ENCODE measurements at regions not wholly inside any gene's neighbourhood (a gene's known extent, or its start where the extent isn't known, plus 50 kb on each side); places are given as distances from the start of the nearest gene placed in this dataset.

GRCh38 chr6:156028335-156029131 lies 572.9 kb upstream of the NOX3 start:
- DNase-seq, result no peak

DNA sequence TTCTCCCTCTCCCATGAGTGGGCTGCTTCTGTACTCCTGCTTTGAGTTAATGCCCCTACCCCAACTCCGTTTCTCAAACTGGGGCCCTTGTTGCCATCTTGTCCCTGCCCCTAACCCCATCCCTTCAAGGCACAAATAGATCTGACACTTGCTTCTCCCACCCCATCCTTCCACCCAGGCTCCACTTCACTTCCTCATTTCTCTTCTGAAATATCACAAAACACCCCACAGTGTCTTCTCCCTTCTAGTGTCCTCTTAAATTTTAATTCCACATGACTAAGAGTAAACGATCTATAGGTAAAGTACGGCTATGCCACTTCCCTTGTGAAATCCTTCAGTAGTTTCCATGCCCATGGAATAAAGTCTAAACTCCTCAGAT lies 571.6 kb upstream of the NOX3 start:
- no peak for DNase-seq

- no peak for DNase-seq
Observed at GRCh38 chr6:156026486-156027247, 571.0 kb upstream of the NOX3 start.

DNA sequence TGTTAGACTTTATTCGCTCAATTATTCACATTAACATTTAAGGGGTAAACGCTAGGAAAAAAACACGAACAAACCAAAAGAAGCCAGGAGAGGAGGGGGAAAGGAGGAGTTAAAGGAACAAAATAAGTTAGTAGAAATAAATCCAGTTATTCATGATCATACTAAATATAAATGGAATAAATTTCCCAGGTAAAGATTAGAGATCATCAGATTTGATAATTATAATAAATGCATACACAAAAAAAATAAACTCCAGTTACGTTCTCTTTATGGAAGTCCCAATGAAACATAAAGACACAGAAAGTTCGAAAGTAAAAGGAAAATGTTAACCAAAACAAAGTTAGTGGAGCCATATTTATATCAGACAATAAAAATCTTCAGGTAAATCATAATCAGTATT lies 568.7 kb upstream of the NOX3 start:
- DNase-seq, result no peak

DNA sequence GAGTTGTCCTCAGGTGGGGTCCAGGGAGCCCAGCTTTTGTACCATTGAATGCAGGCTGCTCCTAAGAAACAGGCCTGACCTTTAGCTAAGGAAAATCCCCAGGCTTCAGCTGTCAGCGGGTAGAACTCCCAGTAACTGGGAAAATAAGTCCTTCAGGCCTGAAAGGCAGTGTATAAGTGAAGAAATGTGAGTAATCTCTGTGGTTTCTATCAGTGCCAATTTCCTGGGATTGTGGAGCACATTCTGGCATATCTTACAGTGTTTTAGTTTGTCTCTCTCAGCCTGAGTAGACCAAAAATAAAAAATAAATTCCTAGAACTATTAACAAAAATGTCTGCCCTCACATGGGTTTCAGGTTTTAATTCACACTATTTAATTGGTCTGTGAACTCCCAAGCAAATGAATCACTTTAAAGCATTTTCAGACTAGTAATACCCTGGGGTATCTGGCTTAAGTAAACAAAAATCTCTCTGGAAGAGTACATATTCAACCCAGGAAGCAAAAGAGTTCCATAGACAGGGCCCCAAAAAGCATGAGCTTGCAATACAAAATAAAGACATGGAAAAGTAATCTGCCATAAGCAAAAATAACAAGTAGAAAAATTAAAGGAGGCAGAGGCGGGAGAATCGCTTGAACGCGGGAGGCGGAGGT lies 566.2 kb upstream of the NOX3 start:
- DNase-seq, result no peak

DNA sequence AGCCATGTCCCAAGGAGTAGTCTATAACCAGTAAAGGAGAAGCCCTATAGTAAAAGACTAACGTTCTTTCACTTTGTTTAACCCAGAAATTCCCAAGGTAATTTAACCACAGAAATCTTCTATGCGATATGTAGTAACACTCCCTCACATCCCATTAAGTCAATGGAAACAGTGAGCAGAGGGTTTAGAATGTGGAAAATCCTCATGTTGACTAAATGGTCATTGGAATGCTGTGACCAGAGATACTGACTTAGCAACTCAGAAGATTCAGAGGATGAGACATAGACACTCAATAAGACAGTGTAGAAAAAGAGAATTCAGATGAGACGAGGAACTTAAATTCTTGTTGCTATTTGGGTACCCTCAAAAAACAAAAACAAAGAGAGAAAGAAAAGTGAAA lies 562.2 kb upstream of the NOX3 start:
- DNase-seq, result no peak

DNA sequence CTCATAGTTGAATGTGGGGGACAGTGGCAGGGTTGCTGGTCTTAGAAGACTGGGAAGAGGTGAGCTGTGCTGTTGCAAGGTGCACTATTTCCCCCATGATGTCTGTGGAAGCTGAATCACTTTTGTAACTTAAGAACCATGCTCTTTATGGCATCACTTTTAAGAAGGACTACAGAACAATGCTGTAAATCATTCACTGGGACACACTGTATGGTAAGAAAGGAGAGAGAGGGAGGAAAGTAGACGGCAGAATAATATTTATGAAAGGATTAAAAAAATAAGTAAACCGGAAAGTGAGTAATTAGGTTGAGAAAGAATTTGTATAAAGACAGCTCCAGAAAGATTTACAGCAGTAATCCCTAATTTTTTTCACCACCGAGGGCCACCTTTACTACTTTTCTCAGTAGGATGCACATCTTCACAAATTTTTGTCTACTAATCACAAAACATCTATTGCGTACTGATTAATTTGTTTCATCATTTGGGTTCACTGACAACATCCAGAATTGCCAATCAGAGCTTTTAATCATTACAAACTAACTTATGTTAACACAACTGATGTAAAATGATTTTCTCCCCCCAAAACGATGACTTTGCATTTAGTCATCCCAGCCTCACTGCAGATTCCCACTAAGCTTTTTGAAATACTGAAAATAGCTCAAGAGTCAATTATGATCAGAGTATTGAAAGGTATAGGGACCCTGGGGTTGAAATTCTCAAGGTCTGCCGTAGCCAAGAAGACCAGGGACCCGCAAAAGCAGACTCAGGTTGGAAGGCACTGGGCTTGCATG lies 560.7 kb upstream of the NOX3 start:
- no peak for DNase-seq

DNA sequence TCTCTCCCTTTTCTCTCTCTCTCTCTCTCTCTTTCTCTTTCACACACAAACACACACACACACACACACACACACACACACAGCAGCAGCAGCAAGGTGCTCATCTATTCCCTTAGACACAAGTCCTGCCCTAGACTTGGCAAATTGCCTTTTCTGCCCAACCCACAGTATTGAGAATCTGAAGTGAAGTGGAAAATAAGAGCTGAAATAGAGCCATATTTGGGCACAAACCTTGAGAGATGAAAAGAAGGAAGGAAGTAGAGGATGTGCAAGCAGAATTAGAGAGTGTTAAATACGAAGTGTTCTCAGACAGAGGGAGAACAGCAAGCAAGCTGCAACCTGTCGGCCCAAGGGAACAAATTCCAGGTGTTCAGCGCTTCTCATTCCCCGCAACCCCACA lies 557.5 kb upstream of the NOX3 start:
- peak; percentile 94 for DNase-seq

DNA sequence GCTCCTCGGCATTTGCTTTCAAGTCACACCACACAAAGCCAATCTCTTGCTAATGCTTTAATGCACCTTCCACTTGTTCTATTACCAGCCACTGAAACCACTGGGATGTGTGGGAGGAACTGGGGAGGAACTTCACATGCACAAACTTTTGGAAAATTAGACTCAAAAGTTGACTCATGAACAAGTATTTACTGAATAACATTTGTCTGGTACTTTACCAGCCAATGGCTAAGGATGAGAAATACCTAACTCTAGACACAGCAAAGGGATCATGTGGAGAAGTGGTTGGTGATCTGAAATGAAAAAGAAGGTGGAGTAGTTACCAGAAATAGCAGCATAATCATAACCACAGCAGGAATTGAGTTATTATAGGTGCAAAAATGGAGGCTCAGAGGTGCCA lies 554.0 kb upstream of the NOX3 start:
- DNase-seq, result no peak

DNA sequence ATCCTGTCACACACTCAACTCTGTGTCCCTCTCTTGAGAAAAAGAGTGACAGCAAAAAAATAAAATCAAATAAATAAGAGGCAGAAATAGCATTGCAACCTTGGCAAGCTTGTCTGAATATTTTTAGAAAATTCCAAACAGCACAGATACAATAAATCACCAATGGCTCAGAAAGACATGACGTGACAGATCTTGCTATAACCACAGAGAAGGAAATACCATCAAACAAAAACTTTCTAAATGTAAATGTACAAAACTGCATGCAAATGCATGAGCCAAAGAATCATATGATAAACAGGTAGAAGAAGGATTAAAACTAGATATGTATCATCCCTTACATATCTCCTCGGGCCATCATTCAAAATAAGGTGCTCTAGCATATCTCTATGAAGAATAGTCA lies 549.2 kb upstream of the NOX3 start:
- no peak for DNase-seq

DNA sequence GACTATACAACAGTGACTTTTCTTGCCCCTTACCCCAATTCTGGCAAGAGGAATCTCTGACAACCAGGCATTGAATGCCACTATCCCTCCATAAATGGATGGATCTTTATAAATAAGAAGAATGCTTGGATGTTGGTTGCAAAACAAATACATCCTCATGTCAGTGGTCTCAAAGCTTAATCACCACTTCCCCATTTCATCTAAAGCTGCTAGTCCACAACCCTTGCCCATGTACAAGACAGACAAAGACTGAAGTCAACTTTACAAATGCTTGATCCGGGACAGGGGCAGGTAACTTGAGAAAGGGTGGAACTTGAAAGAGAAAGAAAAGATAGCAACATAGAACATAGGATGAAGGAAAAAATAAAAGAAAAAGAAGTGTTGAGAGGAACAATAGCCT lies 540.5 kb upstream of the NOX3 start:
- DNase-seq, result no peak

DNA sequence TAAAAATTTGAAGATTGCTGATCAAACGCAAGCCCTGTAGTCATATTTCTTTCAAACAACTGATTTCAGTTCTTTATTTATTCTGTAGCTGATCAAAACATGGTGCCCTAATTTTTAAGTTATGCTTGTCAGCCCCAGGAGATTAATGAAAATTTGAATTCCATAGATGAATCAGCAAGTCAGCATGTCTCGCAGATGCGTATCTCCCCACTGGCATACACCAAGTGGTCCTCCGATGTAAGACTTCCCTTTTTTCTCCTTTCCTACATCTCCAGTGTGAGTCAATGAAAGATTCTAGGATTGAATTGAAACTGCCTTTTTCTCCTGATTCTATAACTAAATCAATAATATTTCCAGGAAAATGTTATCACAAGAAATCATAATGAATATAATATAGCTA lies 539.6 kb upstream of the NOX3 start:
- no peak for DNase-seq

GRCh38 chr6:155994086-155994485 lies 538.4 kb upstream of the NOX3 start:
- no peak for DNase-seq

DNA sequence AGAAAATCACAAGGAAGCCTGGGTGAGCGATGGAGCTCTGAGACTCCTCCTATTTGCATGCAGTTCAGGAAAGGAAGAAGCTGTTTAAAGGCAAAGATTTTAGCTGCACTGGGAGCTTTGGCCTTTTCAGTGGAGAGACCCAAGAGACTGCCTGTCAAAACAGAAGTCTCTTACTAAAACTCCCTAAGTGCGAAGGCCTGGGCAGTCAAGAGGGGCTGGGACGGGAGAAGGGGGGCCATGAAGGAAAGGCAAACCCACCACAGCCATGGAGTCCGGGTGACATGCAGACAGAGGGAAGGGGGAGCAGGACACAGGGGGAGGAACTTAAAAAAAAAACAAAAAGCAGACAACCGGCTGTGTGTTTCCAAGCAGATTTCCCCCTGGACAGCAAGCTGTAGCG lies 537.6 kb upstream of the NOX3 start:
- DNase-seq, result no peak

DNA sequence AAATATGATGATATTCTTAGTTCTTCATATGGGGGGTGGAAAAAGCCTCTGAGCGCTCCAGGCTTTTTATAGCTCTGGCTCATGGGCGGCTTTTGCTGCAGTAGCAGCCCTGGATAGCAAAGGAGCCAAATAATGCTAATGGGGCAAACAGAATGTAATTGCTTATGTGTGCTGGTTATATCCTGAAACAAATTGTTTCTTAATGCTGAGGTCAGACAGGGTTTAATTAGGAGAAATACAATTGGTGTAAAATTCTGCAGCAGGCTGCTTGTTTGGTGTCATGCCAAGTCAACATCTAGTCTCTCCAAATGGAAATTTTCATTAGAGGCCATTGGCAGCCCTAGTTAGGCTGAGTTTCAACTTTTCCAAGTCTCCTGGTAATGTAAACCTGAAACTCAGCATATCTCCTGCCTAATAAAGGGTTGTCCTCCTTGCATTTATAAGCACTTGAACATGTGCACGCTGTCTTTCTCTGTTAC lies 530.1 kb upstream of the NOX3 start:
- DNase-seq, result no peak

- no peak for DNase-seq
Observed at GRCh38 chr6:155980768-155981079, 525.1 kb upstream of the NOX3 start.

DNA sequence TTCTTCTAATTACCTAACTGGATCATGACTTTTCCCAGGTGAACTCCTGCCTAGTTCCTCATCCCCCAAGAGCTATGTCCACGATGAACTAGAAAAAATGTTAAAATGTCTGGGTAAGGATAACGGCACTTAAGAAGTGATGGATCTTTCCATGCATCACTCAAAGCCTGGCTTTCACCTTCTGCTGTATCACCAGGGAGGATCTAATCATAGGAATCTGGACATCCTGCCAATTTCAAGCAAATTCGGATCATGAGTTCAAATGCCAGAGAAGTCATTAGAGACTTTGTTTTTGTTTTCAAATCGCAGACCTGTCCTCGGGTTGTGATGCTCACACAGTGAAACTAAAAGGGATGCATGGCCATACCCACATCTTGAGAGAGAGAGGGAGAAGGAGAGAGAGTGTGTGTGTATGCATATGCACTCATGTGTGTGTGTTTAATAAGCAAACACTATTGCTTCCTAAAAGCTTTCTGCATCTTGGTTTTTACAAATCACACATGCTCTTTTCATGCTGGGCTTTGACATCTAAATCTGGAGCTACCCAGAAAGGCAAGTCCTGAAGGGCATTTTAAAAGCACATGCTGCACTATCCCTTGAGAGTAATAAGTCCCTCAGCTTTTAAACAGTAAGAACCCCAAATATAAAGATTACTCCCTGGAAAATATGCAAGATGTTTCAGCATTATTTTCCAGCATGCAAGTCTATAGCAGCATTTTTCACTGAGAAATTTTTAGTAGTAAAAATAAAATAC lies 524.6 kb upstream of the NOX3 start:
- no peak for DNase-seq

GRCh38 chr6:155975506-155975905 lies 519.9 kb upstream of the NOX3 start:
- DNase-seq, result no peak

- no peak for DNase-seq
Observed at GRCh38 chr6:155974811-155975323, 519.2 kb upstream of the NOX3 start.

DNA sequence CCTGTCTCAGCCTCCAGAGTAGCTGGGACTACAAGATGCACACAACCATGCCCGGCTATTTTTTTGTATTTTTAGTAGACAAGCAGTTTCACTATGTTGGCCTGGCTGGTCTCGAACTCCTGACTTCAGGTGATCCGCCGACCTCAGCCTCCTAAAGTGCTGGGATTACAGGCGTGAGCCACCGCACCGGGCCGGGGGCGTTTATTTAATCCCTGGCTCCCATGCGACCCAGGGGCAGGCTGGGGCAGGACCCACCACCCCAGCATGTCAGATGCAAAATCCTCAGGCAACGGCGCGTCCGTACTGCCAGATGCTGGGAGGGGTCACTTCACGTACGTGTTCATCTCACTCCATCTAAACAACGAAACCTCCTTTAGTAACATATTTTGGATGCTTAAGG lies 518.7 kb upstream of the NOX3 start:
- no peak for DNase-seq

DNA sequence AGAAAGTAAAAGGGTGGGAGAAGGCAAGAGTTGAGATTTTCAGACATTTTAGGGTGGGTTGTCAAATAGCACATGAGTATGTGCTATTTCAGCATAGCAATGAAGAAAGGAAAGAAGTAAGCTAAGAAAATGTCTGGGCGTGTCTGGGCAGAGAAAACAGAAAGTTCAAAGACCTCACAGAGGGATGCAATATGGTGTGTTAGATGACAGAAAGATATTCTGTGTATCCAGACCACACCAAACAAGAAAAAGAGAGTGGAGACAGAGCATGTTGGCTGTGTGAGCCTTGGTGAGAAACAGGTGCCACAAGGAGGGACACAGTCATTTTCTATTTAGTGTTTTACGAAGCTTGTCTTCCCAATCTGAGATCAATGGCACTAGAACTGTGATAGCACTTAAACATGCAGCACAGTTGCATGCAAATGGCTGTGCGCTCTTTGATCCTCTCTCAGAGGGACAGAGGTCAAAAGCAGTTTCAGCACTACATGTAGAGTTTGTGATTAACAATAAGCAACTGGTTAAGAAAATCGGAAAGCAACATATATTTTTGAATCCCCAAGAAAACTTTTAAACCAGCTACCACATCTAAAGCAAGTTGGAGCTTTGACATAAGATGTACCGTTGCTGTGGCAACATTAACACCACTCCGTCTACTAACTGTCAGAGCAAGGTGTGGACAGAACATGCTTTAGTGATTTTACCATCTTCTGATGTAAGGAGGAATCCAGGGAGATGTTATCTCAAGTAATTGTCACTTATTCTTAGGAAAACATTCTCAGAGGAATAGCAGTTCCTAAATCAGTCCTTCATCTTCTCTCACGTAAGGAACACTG lies 515.5 kb upstream of the NOX3 start:
- DNase-seq, result no peak
